B cell (primary cell): ENCODE measurements at regions not wholly inside any gene's neighbourhood (a gene's known extent, or its start where the extent isn't known, plus 50 kb on each side); places are given as distances from the start of the nearest gene placed in this dataset.

ENCODE experiments used
- ATAC-seq: fragments of 200-7000 bp; cut with Tn5 transposase; one replicate; pipeline ENCODE4 v1.10.0; 2021; ENCODE audit warnings: low read depth, mild to moderate bottlenecking, moderate number of reproducible peaks, moderate library complexity
- CTCF ChIA-PET: fragments of 350-600 bp; sonication (Branson Sonifier 250); formaldehyde crosslinking; loops from one replicate; lab custom pipeline; 2021; ENCODE audit warnings: antibody characterized with exemption, inconsistent platforms; lab: Charles Lee
- POLR2A ChIA-PET: fragments of 350-600 bp; sonication (Branson Sonifier 250); formaldehyde crosslinking; loops from one replicate; lab custom pipeline; 2021; ENCODE audit warnings: antibody characterized with exemption; lab: Charles Lee
- DNase-seq: peaks from one replicate; pipeline ENCODE4 v3.0.0; 2013
- H2AFZ ChIP-seq: 2 replicates; pipeline ENCODE4 v1.6.1; 2012; ENCODE audit warnings: mild to moderate bottlenecking, low read depth, low read length; ENCODE audit not compliant: insufficient read depth, poor library complexity, severe bottlenecking
- H3K27ac ChIP-seq, 2 donors: 1 replicate in 1 of 2; 2 replicates in 1 of 2; pipeline ENCODE4 v1.5.1; 2012 to 2013; ENCODE audit warnings: low read length in 2 of 2, mild to moderate bottlenecking in 2 of 2, moderate library complexity in 1 of 2
- H3K27me3 ChIP-seq, 4 experiments: fragments of 200-600 bp in 1 of 4; sonication (generic) in 1 of 4; replicated peaks in 1 of 4; 1 replicate in 2 of 4; 2 replicates in 2 of 4; pipeline versions ENCODE4 v1.6.1 to v1.7.0; 2013 to 2016; ENCODE audit warnings: low read length in 3 of 4, mild to moderate bottlenecking in 2 of 4, mixed read lengths in 1 of 4, moderate library complexity in 1 of 4; ENCODE audit not compliant: insufficient read depth in 4 of 4, control insufficient read depth in 3 of 4; ENCODE audit errors: control extremely low read depth in 1 of 4
- H3K36me3 ChIP-seq, 2 experiments: replicated peaks in 1 of 2; 1 replicate in 1 of 2; 2 replicates in 1 of 2; pipeline versions ENCODE4 v1.6.1 to v1.7.1; 2013; ENCODE audit warnings: low read length in 1 of 2; ENCODE audit not compliant: insufficient read depth in 2 of 2, control insufficient read depth in 1 of 2; ENCODE audit errors: control extremely low read depth in 1 of 2, extremely low read depth in 1 of 2
- H3K4me1 ChIP-seq, 2 donors: fragments of 200-600 bp in 1 of 2; sonication (generic) in 1 of 2; 1 replicate in 1 of 2; 2 replicates in 1 of 2; pipeline versions ENCODE4 v1.5.1 to v1.6.1; 2013 to 2017; ENCODE audit warnings: low read length in 2 of 2; ENCODE audit not compliant: control insufficient read depth in 2 of 2, insufficient read depth in 2 of 2
- H3K4me2 ChIP-seq: replicated peaks from 2 replicates; pipeline ENCODE3; 2012; ENCODE audit warnings: mild to moderate bottlenecking, low read depth, low read length; ENCODE audit not compliant: poor library complexity, severe bottlenecking
- H3K4me3 ChIP-seq, 5 experiments: fragments of 200-600 bp in 1 of 5; sonication (generic) in 1 of 5; 1 replicate in 3 of 5; 2 replicates in 2 of 5; pipeline versions ENCODE4 v1.5.1 to v1.7.0; 2011 to 2016; ENCODE audit warnings: low read length in 4 of 5, mild to moderate bottlenecking in 4 of 5, low read depth in 2 of 5, control low read depth in 1 of 5, moderate library complexity in 1 of 5; ENCODE audit not compliant: insufficient read depth in 1 of 5; ENCODE audit errors: control extremely low read depth in 1 of 5, extremely low read depth in 1 of 5
- H3K79me2 ChIP-seq: fragments of 200-600 bp; sonication (generic); one replicate; pipeline ENCODE4 v1.6.0; 2016; ENCODE audit warnings: low read length; ENCODE audit not compliant: control insufficient read depth, insufficient read depth
- H3K9ac ChIP-seq: fragments of 200-600 bp; sonication (generic); 2 replicates; pipeline ENCODE4 v1.6.1; 2017; ENCODE audit warnings: mild to moderate bottlenecking, low read length, moderate library complexity
- H3K9me3 ChIP-seq, 3 donors: one replicate each; pipeline versions ENCODE4 v1.6.1 to v1.7.1; 2013; ENCODE audit warnings: low read length in 2 of 3; ENCODE audit not compliant: control insufficient read depth in 2 of 3, insufficient read depth in 1 of 3; ENCODE audit errors: control extremely low read depth in 1 of 3
- H4K20me1 ChIP-seq: 2 replicates; pipeline ENCODE4 v1.6.0; 2012; ENCODE audit warnings: mild to moderate bottlenecking, low read length; ENCODE audit not compliant: insufficient read depth, control insufficient read depth, poor library complexity, severe bottlenecking
- H3K27ac Mint-ChIP-seq: one replicate; pipeline ENCODE4 v1.8.0; 2021; ENCODE audit warnings: mixed read lengths
- H3K27me3 Mint-ChIP-seq: one replicate; pipeline ENCODE4 v1.8.0; 2021; ENCODE audit warnings: mixed read lengths
- H3K4me1 Mint-ChIP-seq: one replicate; pipeline ENCODE4 v1.8.0; 2021; ENCODE audit warnings: mixed read lengths
- H3K4me3 Mint-ChIP-seq: one replicate; pipeline ENCODE4 v1.8.0; 2021; ENCODE audit warnings: mixed read lengths
- H3K9me3 Mint-ChIP-seq: one replicate; pipeline ENCODE4 v1.8.0; 2022; ENCODE audit warnings: mixed read lengths; ENCODE audit not compliant: insufficient read depth
- CTCF ChIP-seq: fragments of 200-600 bp; IDR thresholded peaks from one replicate; pipeline ENCODE4 v1.8.0; 2022; ENCODE audit warnings: antibody characterized with exemption, mild to moderate bottlenecking
- EZH2 ChIP-seq: IDR thresholded peaks from 2 replicates; pipeline ENCODE4 v1.6.1; 2012; ENCODE audit warnings: borderline replicate concordance, low read depth, mild to moderate bottlenecking, moderate library complexity, low read length; ENCODE audit not compliant: insufficient read depth, poor library complexity, severe bottlenecking
- WGBS: methylation state at CpG from one replicate; pipeline ENCODE4 v1.1.5; 2013; ENCODE audit warnings: missing lambda C conversion rate; ENCODE audit not compliant: insufficient coverage; 5-methylcytosine and 5-hydroxymethylcytosine counted together
- intact Hi-C: fragments of 100-400 bp; cut with micrococcal nuclease; formaldehyde crosslinking; loops from one replicate; pipeline ENCODE4 v1.10.0; 2022

- WGBS: 73% methylated on average over 23 of the region's 28 CpGs
- Histone ChIP-seq H3K4me3 (no peak overlapping the region), H3K4me2 (no peak overlapping the region), H3K27ac (no peak overlapping the region), H3K36me3 (no peaks in the 10 kb centered on the region), H3K9me3 (peaks cover 0 to 10% (median 0%) of the 10 kb centered on the region in 3 donors), H4K20me1 (no peaks in the 10 kb centered on the region), H3K79me2 (no peaks in the 10 kb centered on the region), H3K9ac (no peak overlapping the region), H2AFZ (no peak overlapping the region), H3K4me1 (no peaks in the 10 kb centered on the region), H3K27me3 (peaks cover 0 to 21% (median 0%) of the 10 kb centered on the region in 4 experiments)
- ChIA-PET POLR2A (no interaction called here), CTCF (no interaction called here)
- intact Hi-C loops: no loop called here
- no peak for TF ChIP-seq CTCF
- DNase-seq (no peak), ATAC-seq (no peak)
- Mint-ChIP-seq H3K9me3 (no peaks in the 10 kb centered on the region), H3K4me1 (no peaks in the 10 kb centered on the region), H3K27me3 (peaks cover 15% of the 10 kb centered on the region), H3K4me3 (no peak overlapping the region), H3K27ac (no peak overlapping the region)
Observed at GRCh38 chr4:3864742-3865721, 98.8 kb downstream of the ADRA2C start.

GRCh38 chr4:3865986-3866812, 100.0 kb downstream of the ADRA2C start:
- Histone ChIP-seq H3K79me2 (no peaks in the 10 kb centered on the region), H3K9me3 (peaks cover 0 to 12% (median 0%) of the 10 kb centered on the region in 3 donors), H3K27me3 (peaks cover 0 to 26% (median 0%) of the 10 kb centered on the region in 4 experiments), H3K4me3 (no peak overlapping the region), H4K20me1 (no peaks in the 10 kb centered on the region), H3K36me3 (no peaks in the 10 kb centered on the region), H3K27ac (no peak overlapping the region), H3K9ac (no peak overlapping the region), H2AFZ (no peak overlapping the region), H3K4me1 (peaks cover 1 to 3% of the 10 kb centered on the region in 2 donors), H3K4me2 (no peak overlapping the region)
- Mint-ChIP-seq H3K4me1 (peaks cover 7% of the 10 kb centered on the region), H3K27me3 (peaks cover 26% of the 10 kb centered on the region), H3K9me3 (no peaks in the 10 kb centered on the region), H3K4me3 (no peak overlapping the region), H3K27ac (no peak overlapping the region)
- ChIA-PET CTCF (no interaction called here), POLR2A (no interaction called here)
- no peak for ATAC-seq
- TF ChIP-seq CTCF: no peak
- no peak for TF ChIP-seq EZH2
- no peak for DNase-seq
- WGBS: 90% methylated on average over 22 of the region's 24 CpGs
- intact Hi-C loops: no loop called here
